ENCODE measurements at regions not wholly inside any gene's neighbourhood (a gene's known extent, or its start where the extent isn't known, plus 50 kb on each side); places are given as distances from the start of the nearest gene placed in this dataset.

- Histone ChIP-seq H2AFZ (ENCODE audit: low read depth, low read length) (no peak overlapping the region), H3K79me2 (replicated peaks; ENCODE audit: insufficient read depth, low read length) (no peaks in the 10 kb centered on the region), H3K4me2 (ENCODE audit: low read length) (no peak overlapping the region), H3K9me3 (ENCODE audit: low read length) (no peaks in the 10 kb centered on the region), H4K20me1 (ENCODE audit: insufficient read depth) (no peaks in the 10 kb centered on the region), H3K36me3 (ENCODE audit: insufficient read depth, low read length) (no peaks in the 10 kb centered on the region), H3K27ac (ENCODE audit: low read length) (no peak overlapping the region), H3K9me2 (ENCODE audit: insufficient read depth, low read length) (no peaks in the 10 kb centered on the region), H3K4me3 (ENCODE audit: low read length) (no peak overlapping the region), H3K27me3 (ENCODE audit: insufficient read depth, low read depth, low read length) (no peaks in the 10 kb centered on the region), H3F3A (ENCODE audit: insufficient read depth, low read length, poor library complexity, severe bottlenecking) (no peaks in the 10 kb centered on the region), H3K9ac (ENCODE audit: low read length) (no peak overlapping the region)
- TF ChIP-seq, protein P1, sequence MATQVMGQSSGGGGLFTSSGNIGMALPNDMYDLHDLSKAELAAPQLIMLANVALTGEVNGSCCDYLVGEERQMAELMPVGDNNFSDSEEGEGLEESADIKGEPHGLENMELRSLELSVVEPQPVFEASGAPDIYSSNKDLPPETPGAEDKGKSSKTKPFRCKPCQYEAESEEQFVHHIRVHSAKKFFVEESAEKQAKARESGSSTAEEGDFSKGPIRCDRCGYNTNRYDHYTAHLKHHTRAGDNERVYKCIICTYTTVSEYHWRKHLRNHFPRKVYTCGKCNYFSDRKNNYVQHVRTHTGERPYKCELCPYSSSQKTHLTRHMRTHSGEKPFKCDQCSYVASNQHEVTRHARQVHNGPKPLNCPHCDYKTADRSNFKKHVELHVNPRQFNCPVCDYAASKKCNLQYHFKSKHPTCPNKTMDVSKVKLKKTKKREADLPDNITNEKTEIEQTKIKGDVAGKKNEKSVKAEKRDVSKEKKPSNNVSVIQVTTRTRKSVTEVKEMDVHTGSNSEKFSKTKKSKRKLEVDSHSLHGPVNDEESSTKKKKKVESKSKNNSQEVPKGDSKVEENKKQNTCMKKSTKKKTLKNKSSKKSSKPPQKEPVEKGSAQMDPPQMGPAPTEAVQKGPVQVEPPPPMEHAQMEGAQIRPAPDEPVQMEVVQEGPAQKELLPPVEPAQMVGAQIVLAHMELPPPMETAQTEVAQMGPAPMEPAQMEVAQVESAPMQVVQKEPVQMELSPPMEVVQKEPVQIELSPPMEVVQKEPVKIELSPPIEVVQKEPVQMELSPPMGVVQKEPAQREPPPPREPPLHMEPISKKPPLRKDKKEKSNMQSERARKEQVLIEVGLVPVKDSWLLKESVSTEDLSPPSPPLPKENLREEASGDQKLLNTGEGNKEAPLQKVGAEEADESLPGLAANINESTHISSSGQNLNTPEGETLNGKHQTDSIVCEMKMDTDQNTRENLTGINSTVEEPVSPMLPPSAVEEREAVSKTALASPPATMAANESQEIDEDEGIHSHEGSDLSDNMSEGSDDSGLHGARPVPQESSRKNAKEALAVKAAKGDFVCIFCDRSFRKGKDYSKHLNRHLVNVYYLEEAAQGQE (IDR thresholded peaks at IDR 0.05; ENCODE audit: borderline replicate concordance) = no peak
- TF ChIP-seq EZH2 (IDR thresholded peaks at IDR 0.05; ENCODE audit: borderline replicate concordance, insufficient read depth, low read length, poor library complexity, severe bottlenecking) (no peak), EP300 (conservative IDR thresholded peaks at IDR 0.05; ENCODE audit: poor library complexity, severe bottlenecking) (no peak)
Observed at GRCh38 chr7:137135654-137136350, 207.7 kb downstream of the PTN start.

- no peaks in the 10 kb centered on the region for H3K79me2 ChIP-seq (replicated peaks; ENCODE audit: insufficient read depth, low read length)
- no peak overlapping the region for H3K9ac ChIP-seq (ENCODE audit: low read length)
- H3K9me2 ChIP-seq (ENCODE audit: insufficient read depth, low read length) = no peaks in the 10 kb centered on the region
- H3F3A ChIP-seq (ENCODE audit: insufficient read depth, low read length, poor library complexity, severe bottlenecking) = no peaks in the 10 kb centered on the region
- H3K36me3 ChIP-seq (ENCODE audit: insufficient read depth, low read length) = no peaks in the 10 kb centered on the region
- no peaks in the 10 kb centered on the region for H3K27me3 ChIP-seq (ENCODE audit: insufficient read depth, low read depth, low read length)
- H3K4me2 ChIP-seq (ENCODE audit: low read length) = no peak overlapping the region
- H3K4me3 ChIP-seq (ENCODE audit: low read length) = no peak overlapping the region
- H3K9me3 ChIP-seq (ENCODE audit: low read length) = no peaks in the 10 kb centered on the region
- H3K27ac ChIP-seq (ENCODE audit: low read length) = no peak overlapping the region
- no peaks in the 10 kb centered on the region for H4K20me1 ChIP-seq (ENCODE audit: insufficient read depth)
- no peak overlapping the region for H2AFZ ChIP-seq (ENCODE audit: low read depth, low read length)
- TF ChIP-seq EZH2 (IDR thresholded peaks at IDR 0.05; ENCODE audit: borderline replicate concordance, insufficient read depth, low read length, poor library complexity, severe bottlenecking) (no peak), EP300 (conservative IDR thresholded peaks at IDR 0.05; ENCODE audit: poor library complexity, severe bottlenecking) (no peak), TAF1 (IDR thresholded peaks at IDR 0.05; ENCODE audit: low read depth) (no peak), RAD21 (conservative IDR thresholded peaks at IDR 0.05) (no peak), POLR2AphosphoS5 (IDR thresholded peaks at IDR 0.05) (no peak), SMC3 (conservative IDR thresholded peaks at IDR 0.05; ENCODE audit: poor library complexity) (no peak), CTCF (IDR thresholded peaks at IDR 0.05; ENCODE audit: poor library complexity, severe bottlenecking) (no peak), MXI1 (conservative IDR thresholded peaks at IDR 0.05; ENCODE audit: poor library complexity, severe bottlenecking) (no peak)
- TF ChIP-seq, protein P1 (IDR thresholded peaks at IDR 0.05; ENCODE audit: borderline replicate concordance) = no peak
Observed at GRCh38 chr7:137130751-137131158, 212.8 kb downstream of the PTN start.
